CD4-positive, CD25-positive, alpha-beta regulatory T cell (primary cell): ENCODE measurements at regions not wholly inside any gene's neighbourhood (a gene's known extent, or its start where the extent isn't known, plus 50 kb on each side); places are given as distances from the start of the nearest gene placed in this dataset.

Source experiments
- ATAC-seq, 2 donors: fragments of 150-1000 bp; cut with Tn5 transposase; one replicate each; pipeline ENCODE4 v1.10.0; 2021; ENCODE audit warnings: low read depth in 2 of 2, moderate number of reproducible peaks in 2 of 2, moderate library complexity in 1 of 2
- DNase-seq, 3 donors: peaks; one replicate each; pipeline versions ENCODE4 v3.0.0 to v3.0.0-alpha.2; 2012 to 2022; ENCODE audit warnings: mixed read lengths in 1 of 3
- H3K27ac ChIP-seq: one replicate; pipeline ENCODE4 v1.7.0; 2013; ENCODE audit warnings: mild to moderate bottlenecking, low read length; ENCODE audit not compliant: insufficient read depth, poor library complexity, severe bottlenecking
- H3K27me3 ChIP-seq: one replicate; pipeline ENCODE4 v1.7.0; 2013; ENCODE audit warnings: low read length; ENCODE audit not compliant: control insufficient read depth, insufficient read depth
- H3K36me3 ChIP-seq: one replicate; pipeline ENCODE4 v1.7.0; 2013; ENCODE audit warnings: mild to moderate bottlenecking, low read length, moderate library complexity; ENCODE audit not compliant: control insufficient read depth, insufficient read depth
- H3K4me1 ChIP-seq: 2 replicates; pipeline ENCODE4 v1.7.0; 2013; ENCODE audit warnings: mild to moderate bottlenecking, low read length; ENCODE audit not compliant: insufficient read depth, control insufficient read depth, poor library complexity, severe bottlenecking
- H3K4me3 ChIP-seq: one replicate; pipeline ENCODE4 v1.7.0; 2013; ENCODE audit warnings: low read depth, mild to moderate bottlenecking, low read length, moderate library complexity
- H3K9me3 ChIP-seq, 2 experiments: 1 replicate in 1 of 2; 2 replicates in 1 of 2; pipeline ENCODE4 v1.7.0; 2013; ENCODE audit warnings: low read length in 2 of 2, mild to moderate bottlenecking in 1 of 2, moderate library complexity in 1 of 2; ENCODE audit not compliant: control insufficient read depth in 2 of 2
- H3K27ac Mint-ChIP-seq, 3 donors: one replicate each; pipeline ENCODE4 v1.8.0; 2020 to 2022; ENCODE audit warnings: mild to moderate bottlenecking in 3 of 3, mixed read lengths in 3 of 3, moderate library complexity in 2 of 3
- H3K27me3 Mint-ChIP-seq: one replicate; pipeline ENCODE4 v1.8.0; 2022; ENCODE audit warnings: mild to moderate bottlenecking, mixed read lengths
- H3K36me3 Mint-ChIP-seq: one replicate; pipeline ENCODE4 v1.8.0; 2020; ENCODE audit warnings: mixed read lengths
- H3K4me1 Mint-ChIP-seq, 4 donors: one replicate each; pipeline ENCODE4 v1.8.0; 2020 to 2022; ENCODE audit warnings: mixed read lengths in 4 of 4, mild to moderate bottlenecking in 1 of 4
- H3K4me3 Mint-ChIP-seq, 4 donors: one replicate each; pipeline ENCODE4 v1.8.0; 2020 to 2022; ENCODE audit warnings: mild to moderate bottlenecking in 4 of 4, mixed read lengths in 4 of 4, moderate library complexity in 3 of 4
- H3K9me3 Mint-ChIP-seq, 7 donors: one replicate each; pipeline ENCODE4 v1.8.0; 2020 to 2022; ENCODE audit warnings: mixed read lengths in 7 of 7, mild to moderate bottlenecking in 3 of 7, moderate library complexity in 2 of 7

DNA sequence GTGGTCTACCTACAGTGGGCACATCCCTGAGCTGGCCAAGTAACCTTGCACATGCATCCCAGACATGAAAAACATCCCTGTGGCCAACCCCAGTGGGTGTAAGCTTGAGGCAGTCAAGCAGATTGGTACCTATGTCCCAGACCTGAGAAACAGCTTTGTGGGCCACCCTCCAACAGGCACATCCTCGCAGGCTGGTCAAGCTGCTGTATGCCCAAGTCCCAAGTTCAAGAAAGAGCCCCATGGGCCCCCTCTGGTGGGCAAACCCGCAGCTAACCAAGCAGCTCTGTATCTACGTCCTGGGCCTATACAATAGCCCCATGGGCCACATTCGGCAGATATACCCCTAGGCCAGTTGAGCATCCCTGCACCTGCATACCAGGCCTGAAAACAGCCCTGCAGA is 186.3 kb upstream of the GPR149 start:
- Mint-ChIP-seq H3K4me3 (no peak overlapping the region), H3K4me1 (no peaks in the 10 kb centered on the region), H3K27ac (no peak overlapping the region), H3K9me3 (peaks cover 5 to 13% (median 9%) of the 10 kb centered on the region in 7 donors), H3K36me3 (no peaks in the 10 kb centered on the region), H3K27me3 (no peaks in the 10 kb centered on the region)
- no peak for DNase-seq
- no peaks in the 10 kb centered on the region for H3K36me3 ChIP-seq
- no peak overlapping the region for H3K27ac ChIP-seq
- no peaks in the 10 kb centered on the region for H3K27me3 ChIP-seq
- peaks cover 0 to 6% of the 10 kb centered on the region in 2 experiments for H3K9me3 ChIP-seq
- ATAC-seq: no peak
- no peaks in the 10 kb centered on the region for H3K4me1 ChIP-seq
- no peak overlapping the region for H3K4me3 ChIP-seq

DNA sequence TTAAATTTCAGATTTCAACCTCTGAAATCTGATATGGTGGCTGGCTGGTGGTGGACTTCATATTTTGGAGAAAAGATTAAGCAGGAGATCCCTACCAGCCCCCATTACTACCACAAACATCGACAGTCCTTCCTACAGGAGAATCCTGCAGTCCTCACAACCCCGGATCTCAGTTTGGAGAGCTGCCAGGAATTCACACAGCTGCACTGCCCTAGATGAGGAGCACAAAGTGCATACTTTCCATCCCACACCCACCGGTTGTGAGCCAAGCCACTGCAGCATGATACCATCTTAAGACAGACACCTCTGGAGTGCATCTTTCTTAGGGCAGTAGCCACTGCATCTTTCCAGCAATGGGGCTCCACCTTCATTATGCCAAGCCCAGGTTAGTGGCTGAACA is 185.5 kb upstream of the GPR149 start:
- H3K4me1 ChIP-seq: no peaks in the 10 kb centered on the region
- Mint-ChIP-seq H3K27ac (no peak overlapping the region), H3K4me1 (no peaks in the 10 kb centered on the region), H3K4me3 (no peak overlapping the region), H3K9me3 (peaks cover 5 to 12% (median 9%) of the 10 kb centered on the region in 7 donors), H3K27me3 (no peaks in the 10 kb centered on the region), H3K36me3 (no peaks in the 10 kb centered on the region)
- no peak overlapping the region for H3K27ac ChIP-seq
- DNase-seq (no peak), ATAC-seq (no peak)
- H3K36me3 ChIP-seq: no peaks in the 10 kb centered on the region
- no peak overlapping the region for H3K4me3 ChIP-seq
- peaks cover 0 to 6% of the 10 kb centered on the region in 2 experiments for H3K9me3 ChIP-seq
- no peaks in the 10 kb centered on the region for H3K27me3 ChIP-seq

DNA sequence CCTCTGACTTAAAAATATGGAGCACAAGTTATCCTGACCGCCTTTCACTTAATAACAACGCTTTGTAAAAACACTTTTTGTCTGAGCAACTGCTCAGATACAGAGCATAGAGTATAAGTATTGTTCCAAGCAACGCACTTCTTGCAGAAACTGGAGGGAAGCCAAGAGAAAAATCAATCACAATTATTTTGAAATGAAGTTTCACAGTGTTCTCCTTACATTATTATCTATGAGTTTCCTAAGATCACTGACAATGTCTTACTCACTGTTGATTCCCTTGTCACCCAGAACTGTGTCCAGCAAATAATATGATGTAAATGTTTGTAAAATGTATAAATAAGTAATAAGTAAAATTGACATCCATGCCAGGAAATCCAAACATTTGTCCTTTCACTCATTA is 184.6 kb upstream of the GPR149 start:
- H3K36me3 Mint-ChIP-seq: no peaks in the 10 kb centered on the region
- H3K27ac Mint-ChIP-seq: no peak overlapping the region
- ATAC-seq (no peak), DNase-seq (no peak)
- H3K4me1 ChIP-seq: no peaks in the 10 kb centered on the region
- no peak overlapping the region for H3K27ac ChIP-seq
- peaks cover 5 to 12% (median 9%) of the 10 kb centered on the region in 7 donors for H3K9me3 Mint-ChIP-seq
- no peaks in the 10 kb centered on the region for H3K27me3 Mint-ChIP-seq
- H3K27me3 ChIP-seq: no peaks in the 10 kb centered on the region
- H3K4me3 Mint-ChIP-seq: no peak overlapping the region
- no peaks in the 10 kb centered on the region for H3K36me3 ChIP-seq
- peaks cover 0 to 6% of the 10 kb centered on the region in 2 experiments for H3K9me3 ChIP-seq
- H3K4me3 ChIP-seq: no peak overlapping the region
- H3K4me1 Mint-ChIP-seq: no peaks in the 10 kb centered on the region

DNA sequence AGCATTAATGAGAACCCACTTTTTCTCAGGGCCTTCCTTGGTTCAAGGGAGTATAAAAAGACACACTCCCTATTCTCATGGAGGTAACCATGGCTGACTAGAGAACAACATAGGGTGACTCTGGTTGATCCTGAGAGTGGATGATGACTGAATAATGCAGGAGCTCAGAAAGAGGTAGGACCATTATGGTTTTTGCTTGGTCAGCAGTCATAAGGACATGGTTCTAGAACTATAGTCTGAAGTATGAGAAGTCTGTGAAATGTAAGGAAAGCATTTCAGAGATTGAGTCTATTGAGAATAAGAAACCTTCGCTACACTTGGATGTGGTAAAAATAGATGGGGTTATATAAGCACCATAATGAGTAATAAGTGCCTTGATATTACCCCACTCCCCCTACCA is 184.1 kb upstream of the GPR149 start:
- no peak overlapping the region for H3K4me3 Mint-ChIP-seq
- H3K36me3 ChIP-seq: no peaks in the 10 kb centered on the region
- H3K4me1 Mint-ChIP-seq: no peaks in the 10 kb centered on the region
- H3K4me3 ChIP-seq: no peak overlapping the region
- H3K36me3 Mint-ChIP-seq: no peaks in the 10 kb centered on the region
- ATAC-seq (no peak), DNase-seq (no peak)
- H3K27me3 ChIP-seq: no peaks in the 10 kb centered on the region
- H3K27me3 Mint-ChIP-seq: no peaks in the 10 kb centered on the region
- H3K4me1 ChIP-seq: no peaks in the 10 kb centered on the region
- no peak overlapping the region for H3K27ac Mint-ChIP-seq
- no peak overlapping the region for H3K27ac ChIP-seq
- peaks cover 0 to 6% of the 10 kb centered on the region in 2 experiments for H3K9me3 ChIP-seq
- peaks cover 5 to 12% (median 9%) of the 10 kb centered on the region in 7 donors for H3K9me3 Mint-ChIP-seq

DNA sequence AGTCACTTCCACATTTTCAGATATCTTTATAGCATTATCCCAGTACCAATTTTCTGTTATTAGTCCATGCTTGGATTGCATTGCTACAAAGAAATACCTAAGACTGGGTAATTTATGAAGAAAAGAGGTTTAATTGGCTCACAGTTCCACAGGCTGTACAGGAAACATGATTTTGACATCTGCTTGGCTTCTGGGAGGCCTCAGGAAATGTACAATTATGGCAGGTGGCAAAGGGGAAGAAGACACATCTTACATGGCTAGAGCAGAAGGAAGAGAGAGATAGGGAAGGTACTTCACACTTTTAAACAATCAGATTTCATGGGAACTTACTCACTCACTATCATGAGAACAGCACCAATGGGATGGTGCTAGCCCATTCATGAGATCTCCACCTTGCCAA is 172.3 kb upstream of the GPR149 start:
- H3K27ac ChIP-seq: no peak overlapping the region
- Mint-ChIP-seq H3K4me1 (no peaks in the 10 kb centered on the region), H3K4me3 (no peak overlapping the region), H3K9me3 (peaks cover 2 to 8% (median 5%) of the 10 kb centered on the region in 7 donors), H3K27me3 (no peaks in the 10 kb centered on the region), H3K36me3 (no peaks in the 10 kb centered on the region), H3K27ac (no peak overlapping the region)
- ATAC-seq: no peak
- no peak for DNase-seq
- no peak overlapping the region for H3K4me3 ChIP-seq
- no peaks in the 10 kb centered on the region for H3K9me3 ChIP-seq
- H3K36me3 ChIP-seq: no peaks in the 10 kb centered on the region
- H3K4me1 ChIP-seq: no peaks in the 10 kb centered on the region
- no peaks in the 10 kb centered on the region for H3K27me3 ChIP-seq

DNA sequence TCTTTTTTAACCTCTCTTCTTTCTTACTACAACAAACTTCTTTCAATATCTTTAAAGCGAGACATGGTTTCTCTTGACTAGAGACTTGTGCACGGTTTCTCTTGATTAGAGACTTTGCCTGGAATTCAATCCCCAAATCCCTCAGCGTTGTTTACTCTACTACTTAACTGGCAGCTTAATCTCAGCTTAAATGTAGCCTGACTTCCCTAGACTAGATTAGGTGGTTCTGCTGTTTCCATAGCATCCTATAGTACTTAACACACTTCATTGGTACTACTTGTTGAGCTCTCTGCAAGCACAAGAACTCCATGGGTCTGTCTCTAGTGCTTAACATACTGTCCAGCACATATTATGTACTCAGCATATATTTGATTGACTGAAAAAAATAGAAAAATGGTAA is 168.2 kb upstream of the GPR149 start:
- H3K27ac Mint-ChIP-seq: no peak overlapping the region
- no peaks in the 10 kb centered on the region for H3K27me3 ChIP-seq
- H3K4me1 Mint-ChIP-seq: no peaks in the 10 kb centered on the region
- peaks cover 2 to 8% (median 4%) of the 10 kb centered on the region in 7 donors for H3K9me3 Mint-ChIP-seq
- no peaks in the 10 kb centered on the region for H3K36me3 ChIP-seq
- ATAC-seq (no peak), DNase-seq (no peak)
- no peaks in the 10 kb centered on the region for H3K36me3 Mint-ChIP-seq
- no peak overlapping the region for H3K4me3 ChIP-seq
- H3K4me3 Mint-ChIP-seq: no peak overlapping the region
- no peaks in the 10 kb centered on the region for H3K9me3 ChIP-seq
- no peaks in the 10 kb centered on the region for H3K4me1 ChIP-seq
- no peak overlapping the region for H3K27ac ChIP-seq
- H3K27me3 Mint-ChIP-seq: no peaks in the 10 kb centered on the region

DNA sequence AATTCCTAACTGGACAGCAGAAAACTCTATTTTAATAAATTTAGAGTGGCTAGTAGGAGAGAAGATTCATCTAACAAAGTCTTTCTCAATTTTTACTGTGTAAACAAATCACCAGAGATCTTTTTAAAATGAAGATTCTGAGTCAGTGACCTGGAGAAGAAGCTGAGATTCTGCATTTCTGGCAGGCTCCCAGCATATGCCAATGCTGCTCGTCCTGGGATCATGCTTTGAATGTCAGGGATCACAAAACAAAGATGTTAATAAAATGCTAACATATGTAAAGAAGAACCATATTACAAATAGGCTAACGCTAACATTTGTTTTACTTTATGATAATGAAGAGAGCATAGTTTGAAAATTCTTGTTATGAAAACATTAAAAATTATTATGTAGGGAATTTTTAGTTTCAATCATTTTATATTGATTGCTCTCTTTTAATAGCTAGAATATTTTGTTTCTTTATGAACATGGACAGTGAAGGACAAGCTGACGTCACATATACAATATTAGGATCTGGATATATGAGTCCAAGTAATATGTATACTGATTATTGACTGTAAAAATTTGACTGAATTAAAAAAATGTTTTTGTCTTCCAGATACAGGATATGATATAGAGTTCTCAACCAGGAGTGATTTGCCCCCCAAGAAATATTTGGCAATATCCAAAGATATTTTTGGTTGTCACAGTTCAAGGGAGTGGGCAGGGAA is 160.8 kb upstream of the GPR149 start:
- Mint-ChIP-seq H3K4me3 (no peak overlapping the region), H3K9me3 (peaks cover 0 to 10% (median 0%) of the 10 kb centered on the region in 7 donors), H3K4me1 (no peaks in the 10 kb centered on the region), H3K27ac (no peak overlapping the region), H3K27me3 (no peaks in the 10 kb centered on the region), H3K36me3 (no peaks in the 10 kb centered on the region)
- Histone ChIP-seq H3K27ac (no peak overlapping the region), H3K36me3 (no peaks in the 10 kb centered on the region), H3K4me1 (no peaks in the 10 kb centered on the region), H3K27me3 (no peaks in the 10 kb centered on the region), H3K9me3 (no peaks in the 10 kb centered on the region), H3K4me3 (no peak overlapping the region)
- ATAC-seq (no peak), DNase-seq (no peak)

DNA sequence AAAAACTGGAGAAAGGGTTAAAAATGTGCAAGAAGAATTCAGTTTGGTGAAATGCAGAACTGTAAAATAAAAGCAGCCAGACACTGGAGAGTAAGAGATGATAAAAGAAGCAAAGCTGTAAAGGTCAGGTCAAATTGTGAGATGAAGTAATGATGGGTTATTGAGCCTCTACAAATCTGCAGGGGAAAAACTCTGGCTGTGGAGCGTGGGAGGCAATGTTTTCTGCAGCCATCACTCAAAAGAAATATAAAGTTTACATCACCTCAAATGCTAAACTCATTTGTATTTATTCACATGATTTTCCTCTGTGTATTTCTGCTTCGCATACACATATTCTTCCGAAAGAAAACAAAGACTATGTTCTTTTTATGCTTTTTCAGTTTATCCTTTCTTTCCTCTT is 158.8 kb upstream of the GPR149 start:
- Histone ChIP-seq H3K4me3 (no peak overlapping the region), H3K36me3 (no peaks in the 10 kb centered on the region), H3K27ac (no peak overlapping the region), H3K27me3 (no peaks in the 10 kb centered on the region), H3K9me3 (no peaks in the 10 kb centered on the region), H3K4me1 (no peaks in the 10 kb centered on the region)
- no peak for DNase-seq
- Mint-ChIP-seq H3K4me3 (no peak overlapping the region), H3K36me3 (no peaks in the 10 kb centered on the region), H3K9me3 (peaks cover 0 to 10% (median 0%) of the 10 kb centered on the region in 7 donors), H3K27ac (no peak overlapping the region), H3K4me1 (no peaks in the 10 kb centered on the region), H3K27me3 (no peaks in the 10 kb centered on the region)
- no peak for ATAC-seq
